HS-5 (cell line): ENCODE measurements at regions not wholly inside any gene's neighbourhood (a gene's known extent, or its start where the extent isn't known, plus 50 kb on each side); places are given as distances from the start of the nearest gene placed in this dataset.

ENCODE experiments used
- DNase-seq: peaks from one replicate; pipeline ENCODE4 v3.0.0-alpha.2; 2012; ENCODE audit warnings: low read depth

DNA sequence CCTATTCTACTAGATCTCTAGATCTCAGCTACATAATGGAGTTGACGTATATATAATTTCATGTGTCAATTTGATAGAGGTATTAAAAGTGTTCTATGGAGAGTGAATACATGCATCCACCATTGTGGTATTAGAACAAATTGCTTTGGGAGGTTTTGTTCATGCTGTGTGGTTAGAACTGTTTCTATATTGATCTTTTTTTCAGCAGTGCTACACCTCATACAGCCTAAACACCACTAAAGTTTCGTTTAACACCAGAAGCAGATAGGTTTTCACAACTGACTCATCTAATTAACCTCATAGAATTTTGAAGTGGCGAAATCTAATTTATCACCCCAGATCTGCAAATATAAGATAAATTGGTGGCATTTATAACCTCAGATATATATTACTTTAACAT is 269.4 kb upstream of the SEMA6A start:
- no peak for DNase-seq

GRCh38 chr5:116842514-116842961 is 267.9 kb upstream of the SEMA6A start:
- DNase-seq: no peak

DNA sequence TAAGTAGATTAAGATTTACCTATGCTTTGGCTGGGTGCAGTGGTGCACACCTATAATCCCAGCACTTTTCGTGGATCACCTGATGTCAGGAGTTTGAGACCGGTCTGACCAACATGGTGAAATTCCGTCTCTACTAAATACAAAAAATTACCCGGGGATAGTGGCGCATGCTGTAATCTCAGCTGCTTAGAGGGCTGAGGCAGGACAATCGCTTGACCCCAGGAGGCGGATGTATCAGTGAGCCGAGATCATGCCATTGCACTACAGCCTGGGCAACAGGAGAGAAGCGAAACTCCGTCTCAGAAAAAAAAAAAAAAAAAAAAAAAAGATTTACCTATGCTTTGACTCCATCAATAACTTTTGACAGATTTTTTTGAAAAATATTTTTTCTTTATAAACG is 267.1 kb upstream of the SEMA6A start:
- DNase-seq: no peak

DNA sequence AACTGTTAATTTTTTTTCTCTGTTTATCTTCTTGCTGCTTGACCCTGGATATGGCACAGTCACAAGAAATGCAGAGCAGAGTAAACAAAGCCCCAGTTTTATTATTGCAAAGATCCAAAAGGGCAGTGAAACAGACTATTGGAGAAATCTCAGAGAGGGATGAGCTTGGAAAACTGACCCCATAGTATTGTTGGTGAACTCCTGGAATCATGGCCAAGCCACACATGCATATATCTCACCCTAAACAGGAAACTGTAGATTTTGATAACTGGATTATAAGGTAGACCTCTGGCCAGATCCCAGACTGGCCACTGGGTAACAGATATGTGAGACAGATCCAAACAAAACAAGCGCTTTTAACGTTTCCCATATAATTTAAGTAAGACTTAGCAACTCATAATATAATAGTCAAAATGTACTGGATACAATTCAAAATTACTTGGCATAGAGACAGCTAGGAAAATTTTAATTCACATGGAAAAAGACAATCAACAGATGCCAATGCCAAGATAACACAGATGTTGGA is 263.5 kb upstream of the SEMA6A start:
- DNase-seq: no peak

DNA sequence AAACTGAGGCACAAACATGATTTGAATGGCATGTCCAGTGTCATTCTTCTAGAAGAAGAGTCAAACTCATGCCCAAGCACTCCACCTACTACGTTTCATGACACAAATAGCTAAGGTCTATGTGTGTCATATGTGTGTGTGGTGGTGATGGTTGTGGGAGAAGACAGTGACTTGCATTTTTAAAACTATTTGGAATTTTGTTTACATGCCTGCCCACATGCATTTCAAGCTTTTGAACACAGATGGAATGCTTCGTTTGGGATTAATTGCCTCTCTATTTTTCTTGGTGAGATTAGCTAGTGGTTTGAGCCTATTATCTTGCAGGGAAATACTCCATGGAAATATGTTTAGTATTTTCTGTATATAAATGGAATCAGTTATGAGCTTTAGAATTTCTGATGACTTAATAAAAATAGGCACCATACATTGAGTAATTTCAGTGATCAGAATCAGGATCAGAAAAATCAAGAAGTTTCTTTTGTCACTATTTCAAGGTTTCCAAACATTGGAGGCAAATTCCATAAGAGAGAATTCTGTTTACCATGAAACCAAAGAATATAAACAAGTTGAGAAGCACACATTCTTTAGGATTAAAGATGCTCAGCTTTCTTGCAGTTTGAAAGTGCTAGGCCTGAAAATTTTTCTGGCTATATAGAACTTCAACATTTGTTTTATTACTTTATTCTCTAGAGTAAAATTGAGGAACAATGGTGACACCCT is 260.3 kb upstream of the SEMA6A start:
- DNase-seq: no peak

GRCh38 chr5:116830079-116830478 is 255.5 kb upstream of the SEMA6A start:
- no peak for DNase-seq

- no peak for DNase-seq
These were observed 252.5 kb upstream of the SEMA6A start for GRCh38 chr5:116827078-116827477.

DNA sequence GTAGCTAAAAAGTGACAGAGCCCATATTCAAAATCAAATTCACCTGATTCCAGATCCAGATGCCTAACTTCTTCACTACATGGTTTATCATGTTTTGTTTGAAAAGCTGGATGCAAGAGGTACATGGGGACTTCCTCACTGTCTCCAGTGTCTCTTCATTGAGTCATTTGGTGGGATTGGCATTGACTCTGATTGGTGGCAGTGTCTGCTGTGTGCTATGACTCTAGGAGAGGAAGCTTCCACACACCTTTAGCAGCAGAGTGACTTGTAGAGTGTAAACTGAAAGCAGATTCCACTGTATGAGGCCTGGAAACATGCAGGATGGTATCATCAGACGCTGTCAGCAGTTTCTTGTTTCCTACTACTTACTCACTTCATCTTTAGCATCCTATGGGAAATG is 250.9 kb upstream of the SEMA6A start:
- DNase-seq: no peak

GRCh38 chr5:116824751-116825438 is 250.3 kb upstream of the SEMA6A start:
- DNase-seq: no peak

DNA sequence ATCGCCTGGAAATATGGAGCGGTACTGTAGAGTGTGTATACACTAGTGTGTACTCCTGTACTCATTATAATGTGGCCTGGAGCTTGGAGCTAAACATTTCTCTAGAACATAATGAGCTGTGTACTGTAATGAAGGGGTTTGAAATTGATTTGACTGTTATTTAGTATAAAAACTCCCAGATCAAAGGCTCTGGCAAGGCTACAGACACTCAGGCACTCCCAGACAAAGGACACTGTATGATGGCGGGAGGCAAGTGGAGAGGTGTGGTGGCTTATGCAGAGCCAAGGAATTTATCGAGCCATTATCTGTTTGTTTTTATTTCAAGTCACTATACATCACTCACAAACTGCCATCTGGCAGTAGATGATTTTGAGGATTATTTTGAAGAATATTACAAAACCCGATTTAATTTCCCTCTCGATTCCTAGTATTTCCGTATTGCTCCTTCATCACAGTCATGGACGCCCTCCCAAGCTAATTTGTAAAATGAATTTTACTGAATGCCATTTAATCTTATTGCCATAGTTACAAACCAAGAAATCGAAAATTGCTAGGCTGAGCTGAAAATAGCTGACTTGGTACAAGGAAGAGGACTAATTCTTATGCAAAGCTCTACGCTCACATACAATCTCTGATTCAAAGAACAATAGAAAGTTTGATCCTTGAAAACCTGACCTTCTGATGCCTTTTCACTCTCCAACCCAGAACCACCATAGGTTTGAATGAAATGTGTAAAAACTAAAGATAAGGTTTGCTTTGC is 240.2 kb upstream of the SEMA6A start:
- DNase-seq: no peak

- DNase-seq: no peak
These were observed 239.3 kb upstream of the SEMA6A start for GRCh38 chr5:116813906-116814305.

GRCh38 chr5:116813356-116813755 is 238.7 kb upstream of the SEMA6A start:
- no peak for DNase-seq

DNA sequence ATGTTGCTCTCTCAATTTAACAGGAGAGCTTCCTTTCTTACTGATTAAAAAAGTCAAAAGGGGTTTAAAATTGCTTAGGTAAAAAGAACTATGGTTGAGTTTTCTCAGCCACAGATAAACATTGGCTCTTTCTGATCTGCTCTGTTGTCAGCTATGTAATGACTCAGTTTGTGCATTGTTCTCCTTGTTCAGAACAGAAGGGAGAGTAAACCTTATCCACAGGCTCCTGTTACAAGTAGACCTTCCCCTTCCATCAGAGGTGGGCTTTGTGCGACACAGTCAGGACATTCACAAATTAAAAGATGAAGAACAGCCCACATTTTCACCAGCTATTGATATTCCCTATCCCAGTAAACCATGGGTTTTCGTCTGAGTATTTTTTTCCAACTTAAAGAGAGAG is 236.3 kb upstream of the SEMA6A start:
- no peak for DNase-seq

GRCh38 chr5:116806836-116807235 is 232.2 kb upstream of the SEMA6A start:
- DNase-seq: no peak

GRCh38 chr5:116799401-116799800 is 224.8 kb upstream of the SEMA6A start:
- DNase-seq: no peak

GRCh38 chr5:116795189-116795588 is 220.6 kb upstream of the SEMA6A start:
- no peak for DNase-seq

GRCh38 chr5:116789522-116789921 is 214.9 kb upstream of the SEMA6A start:
- no peak for DNase-seq

DNA sequence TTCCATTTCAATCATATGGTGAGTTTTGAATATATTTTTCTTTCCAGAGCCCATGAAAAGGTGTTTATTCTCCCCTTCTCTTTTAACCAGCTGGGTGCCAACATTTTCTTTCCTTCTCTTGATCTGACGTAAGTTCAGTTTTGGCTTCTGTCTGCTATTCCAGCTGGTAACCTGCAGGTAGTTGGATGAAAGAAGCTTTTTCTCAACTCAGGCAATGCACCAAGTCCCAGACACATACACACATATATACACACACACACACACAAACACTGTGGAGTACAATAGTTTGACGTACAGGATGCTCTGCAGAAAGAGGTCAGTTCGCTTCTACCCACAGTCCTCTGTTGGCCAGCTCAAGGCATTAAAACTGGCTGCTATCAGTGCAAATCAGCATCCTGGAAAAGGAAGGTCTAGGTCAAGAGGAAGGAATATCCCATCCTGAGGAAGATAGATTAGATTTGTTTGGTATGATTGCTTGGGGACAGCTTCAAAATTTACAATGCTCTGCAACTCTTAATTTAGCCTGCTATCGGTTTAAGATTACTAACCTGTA is 214.3 kb upstream of the SEMA6A start:
- no peak for DNase-seq

- DNase-seq: no peak
These were observed 212.9 kb upstream of the SEMA6A start for GRCh38 chr5:116787570-116787969.

DNA sequence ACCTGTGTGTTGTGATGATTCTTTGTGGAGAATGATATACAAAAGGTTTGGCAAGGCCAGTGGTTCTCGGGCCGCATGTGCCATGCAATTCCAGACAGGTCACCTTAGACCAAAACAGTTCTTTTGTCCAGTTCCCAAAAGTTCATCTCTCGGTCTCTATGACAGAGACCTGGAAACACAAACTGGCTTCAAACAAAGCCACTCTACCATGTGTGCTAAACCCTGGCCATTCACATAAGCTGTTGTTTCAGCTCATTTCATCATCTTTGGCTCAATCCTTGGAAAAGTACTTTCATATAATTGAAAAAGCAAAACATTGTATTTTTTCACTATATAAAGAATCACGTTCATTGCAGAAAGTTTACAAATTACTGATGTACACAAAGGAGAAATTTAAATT is 210.5 kb upstream of the SEMA6A start:
- no peak for DNase-seq

GRCh38 chr5:116779846-116780245 is 205.2 kb upstream of the SEMA6A start:
- no peak for DNase-seq

GRCh38 chr5:116778651-116779280 is 204.1 kb upstream of the SEMA6A start:
- DNase-seq: no peak
